GM13976 (cell line): ENCODE measurements at regions not wholly inside any gene's neighbourhood (a gene's known extent, or its start where the extent isn't known, plus 50 kb on each side); places are given as distances from the start of the nearest gene placed in this dataset.

Source experiments
- DNase-seq: peaks from one replicate; pipeline ENCODE4 v3.0.0; 2012; ENCODE audit warnings: low spot score
- in situ Hi-C: fragments of 300-500 bp; cut with MboI; formaldehyde crosslinking; loops from one replicate; pipeline ENCODE4 v1.12.0; 2022; ENCODE audit warnings: low sequenced_read_pairs, mixed read lengths, inconsistent platforms; ENCODE audit not compliant: unreplicated experiment
- TF ChIP-seq, protein P1 (sequence below): IDR thresholded peaks from 2 replicates; pipeline ENCODE4 v1.5.1; 2012; ENCODE audit warnings: borderline replicate concordance, mild to moderate bottlenecking; ENCODE audit not compliant: insufficient read depth; ENCODE audit errors: extremely low read depth, missing control alignments, control extremely low read depth

DNA sequence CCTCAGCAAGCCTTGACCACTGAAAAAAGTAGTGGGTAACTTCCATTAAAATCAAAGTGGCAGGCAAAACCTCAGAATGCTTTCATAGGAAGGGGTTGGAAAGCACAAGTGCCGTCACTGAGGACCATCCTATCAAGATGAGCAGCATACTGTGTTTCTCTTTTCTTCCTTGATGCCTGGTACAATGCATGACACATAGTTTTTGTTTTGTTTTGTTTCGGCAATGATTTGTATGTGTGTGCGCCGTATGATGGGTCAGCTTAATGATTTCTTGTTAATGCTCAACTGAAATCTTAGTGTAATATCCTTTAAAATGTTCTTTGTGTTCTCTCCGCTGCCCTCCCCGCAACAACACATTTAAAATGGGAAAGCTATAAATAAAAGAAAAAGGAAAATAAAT, 476.4 kb upstream of the KCNMB2 start:
- no peak for DNase-seq
- in situ Hi-C loops = no loop called here
- TF ChIP-seq, protein P1, sequence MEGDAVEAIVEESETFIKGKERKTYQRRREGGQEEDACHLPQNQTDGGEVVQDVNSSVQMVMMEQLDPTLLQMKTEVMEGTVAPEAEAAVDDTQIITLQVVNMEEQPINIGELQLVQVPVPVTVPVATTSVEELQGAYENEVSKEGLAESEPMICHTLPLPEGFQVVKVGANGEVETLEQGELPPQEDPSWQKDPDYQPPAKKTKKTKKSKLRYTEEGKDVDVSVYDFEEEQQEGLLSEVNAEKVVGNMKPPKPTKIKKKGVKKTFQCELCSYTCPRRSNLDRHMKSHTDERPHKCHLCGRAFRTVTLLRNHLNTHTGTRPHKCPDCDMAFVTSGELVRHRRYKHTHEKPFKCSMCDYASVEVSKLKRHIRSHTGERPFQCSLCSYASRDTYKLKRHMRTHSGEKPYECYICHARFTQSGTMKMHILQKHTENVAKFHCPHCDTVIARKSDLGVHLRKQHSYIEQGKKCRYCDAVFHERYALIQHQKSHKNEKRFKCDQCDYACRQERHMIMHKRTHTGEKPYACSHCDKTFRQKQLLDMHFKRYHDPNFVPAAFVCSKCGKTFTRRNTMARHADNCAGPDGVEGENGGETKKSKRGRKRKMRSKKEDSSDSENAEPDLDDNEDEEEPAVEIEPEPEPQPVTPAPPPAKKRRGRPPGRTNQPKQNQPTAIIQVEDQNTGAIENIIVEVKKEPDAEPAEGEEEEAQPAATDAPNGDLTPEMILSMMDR = no peak

DNA sequence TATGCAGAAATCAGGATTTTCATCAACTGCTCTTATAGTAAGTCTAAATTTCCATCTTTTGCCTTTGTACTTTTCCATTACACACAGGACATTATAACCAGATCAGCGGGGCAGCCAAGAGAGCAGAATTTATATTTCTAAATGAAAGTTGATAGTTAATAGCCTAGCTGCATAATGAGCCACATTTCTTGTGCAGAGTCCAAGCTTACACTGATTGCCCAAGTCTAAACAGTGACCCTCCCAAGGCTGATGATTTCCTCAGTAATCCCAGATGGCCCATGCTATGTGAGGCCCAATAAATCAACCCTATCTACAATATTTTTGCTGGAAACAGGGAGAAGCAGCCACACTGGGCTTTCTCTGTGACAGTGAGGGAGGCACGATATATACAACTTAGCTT, 475.8 kb upstream of the KCNMB2 start:
- TF ChIP-seq, protein P1 = no peak
- no peak for DNase-seq
- in situ Hi-C loops = no loop called here

DNA sequence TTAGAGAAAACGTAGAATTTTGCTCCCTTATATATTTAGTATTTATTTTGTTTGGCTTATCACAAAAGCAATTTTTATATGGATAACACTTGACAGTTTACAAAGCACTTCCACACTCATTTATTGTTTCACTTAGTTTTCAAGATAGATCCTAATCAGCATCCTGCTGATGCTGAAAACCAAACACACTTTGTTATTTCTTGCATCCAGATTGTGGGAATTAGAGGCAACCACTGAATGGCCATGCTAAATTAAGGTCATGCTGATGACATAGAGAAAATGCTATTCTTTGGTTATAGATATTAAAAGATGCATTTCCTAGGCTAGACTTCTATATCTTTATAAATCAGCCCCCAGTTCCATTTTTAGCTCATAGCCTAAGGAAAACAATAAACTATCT, 474.1 kb upstream of the KCNMB2 start:
- TF ChIP-seq, protein P1 = no peak
- DNase-seq = no peak
- in situ Hi-C loops = no loop called here

DNA sequence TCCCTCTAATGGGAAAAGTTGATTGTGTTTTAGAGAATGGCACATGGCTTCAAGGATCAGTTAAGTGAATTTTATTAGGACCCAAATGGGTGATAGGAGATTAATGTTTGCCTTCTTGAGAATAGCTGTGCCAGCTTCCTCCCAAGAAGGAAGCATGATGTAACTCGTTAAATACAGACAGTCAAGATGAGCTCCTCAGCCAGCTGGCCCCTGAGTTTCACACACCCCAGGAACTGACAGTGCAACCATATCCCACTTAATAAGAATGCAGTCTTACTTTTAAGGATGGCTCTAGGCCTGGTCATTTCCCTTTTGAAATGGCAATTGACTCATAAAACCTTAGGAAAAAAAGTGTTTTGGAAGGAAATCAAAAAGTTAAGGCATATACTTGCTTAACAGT, 472.8 kb upstream of the KCNMB2 start:
- DNase-seq = no peak
- TF ChIP-seq, protein P1 = no peak
- in situ Hi-C loops = no loop called here

DNA sequence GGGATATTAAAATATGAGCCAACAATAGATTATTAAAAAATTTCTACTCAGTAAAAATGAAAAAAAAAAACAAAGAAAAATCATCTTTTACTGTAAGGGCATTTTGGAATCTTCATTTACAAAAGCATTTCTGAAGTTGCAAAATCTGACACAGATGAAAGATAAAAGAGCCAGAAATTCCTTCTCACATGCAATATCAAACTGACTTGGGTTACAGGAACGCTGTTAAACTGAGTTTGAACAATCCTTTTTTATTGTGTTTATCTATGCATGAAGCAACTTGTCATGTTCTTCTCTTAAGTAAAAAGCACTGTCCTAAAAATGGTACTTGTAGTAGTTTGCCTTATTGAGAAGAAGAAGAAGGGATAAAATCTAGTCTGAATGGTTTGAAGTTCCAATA, 468.5 kb upstream of the KCNMB2 start:
- in situ Hi-C loops = no loop called here
- DNase-seq = no peak
- TF ChIP-seq, protein P1 = no peak

DNA sequence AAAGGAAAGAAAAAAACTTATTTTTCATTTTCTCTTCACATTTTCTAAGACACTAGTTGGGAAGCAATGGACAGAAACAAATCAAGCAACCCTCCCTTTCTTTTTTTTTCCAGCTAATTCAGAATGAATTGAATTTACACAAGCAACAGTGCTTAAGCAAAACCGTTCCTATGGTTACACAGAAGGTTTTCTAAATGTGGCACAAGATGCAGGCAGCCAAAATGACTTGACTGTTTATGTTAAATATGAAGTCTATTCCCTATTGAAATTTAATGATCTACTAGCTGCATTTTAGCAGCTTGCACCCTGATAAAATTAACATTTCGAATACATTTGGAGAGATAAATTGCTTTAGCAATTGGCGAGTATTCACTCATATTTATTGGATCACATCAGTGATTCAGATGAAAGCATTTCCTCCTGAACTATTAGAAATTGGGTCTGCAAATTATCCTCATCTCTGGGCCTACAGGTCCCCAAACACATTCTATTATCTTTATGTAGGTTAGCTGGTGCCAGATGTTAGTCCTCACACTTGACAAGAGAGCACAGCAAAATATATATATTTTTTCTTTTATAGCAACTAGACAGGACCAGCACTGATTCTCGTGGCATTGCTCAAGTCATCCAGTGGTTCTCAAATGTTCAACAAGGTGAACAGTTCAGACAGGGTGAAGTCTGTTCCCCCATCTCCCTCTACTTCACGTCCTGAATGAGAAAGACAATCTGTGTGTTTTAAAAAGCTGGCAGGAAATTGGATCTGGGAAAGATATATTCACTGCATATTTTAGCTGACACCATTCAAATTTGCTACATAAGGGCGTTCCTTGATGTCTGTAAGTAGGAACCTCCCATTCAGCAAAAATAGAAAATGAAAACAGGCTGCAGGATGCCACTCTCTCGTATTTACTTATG, 463.6 kb upstream of the KCNMB2 start:
- TF ChIP-seq, protein P1 = no peak
- no peak for DNase-seq
- in situ Hi-C loops = no loop called here

DNA sequence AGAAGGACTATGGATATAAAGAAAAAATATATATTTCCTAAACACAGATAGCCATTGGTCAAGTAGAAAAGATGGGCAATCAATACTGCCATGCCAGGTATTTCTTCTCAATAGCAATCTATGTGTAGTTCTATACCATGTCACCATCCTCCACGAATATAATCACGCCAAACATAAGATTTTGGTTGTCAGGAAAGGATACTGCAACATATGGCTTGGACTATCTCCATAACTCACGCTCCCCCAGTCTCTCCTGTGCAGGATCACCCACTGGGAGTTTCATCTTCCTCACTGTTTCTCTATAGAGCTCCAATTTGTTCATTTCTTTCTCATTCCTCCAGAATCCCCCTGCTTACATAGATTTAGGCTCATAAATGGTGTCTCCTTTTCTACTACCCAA, 462.9 kb upstream of the KCNMB2 start:
- DNase-seq = no peak
- in situ Hi-C loops = no loop called here
- TF ChIP-seq, protein P1 = no peak
